NCI-H226 (cell line): ENCODE measurements at regions not wholly inside any gene's neighbourhood (a gene's known extent, or its start where the extent isn't known, plus 50 kb on each side); places are given as distances from the start of the nearest gene placed in this dataset.
"Not testable (repeated sequence)": the region's sequence is repeated elsewhere in the genome, so short reads cannot be mapped to it uniquely, and the experiment has no call there.

ENCODE experiments used
- DNase-seq: peaks from one replicate; pipeline ENCODE4 v3.0.0-alpha.2; 2015

GRCh38 chr11:45432100-45432499, 146.0 kb upstream of the SYT13 start:
- no peak for DNase-seq

- no peak for DNase-seq
Measured at GRCh38 chr11:45431046-45432018, 145.2 kb upstream of the SYT13 start.

- no peak for DNase-seq
Measured at GRCh38 chr11:45430361-45430760, 144.2 kb upstream of the SYT13 start.

GRCh38 chr11:45429719-45430118, 143.6 kb upstream of the SYT13 start:
- DNase-seq: no peak

- no peak for DNase-seq
Measured at GRCh38 chr11:45428541-45429230, 142.5 kb upstream of the SYT13 start.

GRCh38 chr11:45428116-45428515, 142.0 kb upstream of the SYT13 start:
- DNase-seq: no peak

GRCh38 chr11:45424411-45425180, 138.5 kb upstream of the SYT13 start:
- DNase-seq: no peak

GRCh38 chr11:45423475-45424120, 137.5 kb upstream of the SYT13 start:
- DNase-seq: no peak

GRCh38 chr11:45423036-45423435, 136.9 kb upstream of the SYT13 start:
- no peak for DNase-seq

- no peak for DNase-seq
Measured at GRCh38 chr11:45414088-45414487, 127.9 kb upstream of the SYT13 start.

- DNase-seq: peak; percentile 36
Measured at GRCh38 chr11:45413156-45413858, 127.2 kb upstream of the SYT13 start.

- DNase-seq: no peak
Measured at GRCh38 chr11:45412521-45412920, 126.4 kb upstream of the SYT13 start.

GRCh38 chr11:45412051-45412471, 125.9 kb upstream of the SYT13 start:
- DNase-seq: peak; percentile 24

GRCh38 chr11:45411228-45411946, 125.2 kb upstream of the SYT13 start:
- no peak for DNase-seq

- no peak for DNase-seq
Measured at GRCh38 chr11:45410391-45411227, 124.5 kb upstream of the SYT13 start.

GRCh38 chr11:45409587-45409986, 123.4 kb upstream of the SYT13 start:
- no peak for DNase-seq

GRCh38 chr11:45407226-45407625, 121.1 kb upstream of the SYT13 start:
- DNase-seq: no peak

- DNase-seq: no peak
Measured at GRCh38 chr11:45405916-45406670, 120.0 kb upstream of the SYT13 start.

GRCh38 chr11:45403521-45403920, 117.4 kb upstream of the SYT13 start:
- not testable (repeated sequence) for DNase-seq
